Osteoblast (primary cell): ENCODE measurements at regions not wholly inside any gene's neighbourhood (a gene's known extent, or its start where the extent isn't known, plus 50 kb on each side); places are given as distances from the start of the nearest gene placed in this dataset.

Source experiments
- DNase-seq: peaks from one replicate; pipeline ENCODE4 v3.0.0; 2011; ENCODE audit warnings: low spot score, mixed read lengths; ENCODE audit not compliant: insufficient read length; ENCODE audit errors: missing footprints
- H2AFZ ChIP-seq: 2 replicates; pipeline ENCODE4 v1.6.0; 2011; ENCODE audit warnings: mild to moderate bottlenecking, low read length
- H3K27ac ChIP-seq: 2 replicates; pipeline ENCODE4 v1.5.1; 2011; ENCODE audit warnings: mild to moderate bottlenecking, low read depth, low read length, moderate library complexity
- H3K27me3 ChIP-seq: 2 replicates; pipeline ENCODE4 v1.6.0; 2012; ENCODE audit warnings: mild to moderate bottlenecking, control low read depth, inconsistent platforms, low read length, moderate library complexity; ENCODE audit not compliant: insufficient read depth
- H3K36me3 ChIP-seq: 2 replicates; pipeline ENCODE4 v1.5.1; 2011; ENCODE audit warnings: mild to moderate bottlenecking, low read length, control low read depth, moderate library complexity; ENCODE audit not compliant: insufficient read depth
- H3K4me1 ChIP-seq: 2 replicates; pipeline ENCODE4 v1.5.1; 2011; ENCODE audit warnings: mild to moderate bottlenecking, low read length, control low read depth, moderate library complexity; ENCODE audit not compliant: insufficient read depth
- H3K4me2 ChIP-seq: 2 replicates; pipeline ENCODE4 v1.6.0; 2011; ENCODE audit warnings: mild to moderate bottlenecking, low read length; ENCODE audit not compliant: insufficient read depth
- H3K4me3 ChIP-seq: fragments of 200-600 bp; sonication (generic); 3 replicates; pipeline ENCODE4 v1.5.1; 2012; ENCODE audit warnings: mild to moderate bottlenecking, low read length, inconsistent platforms; ENCODE audit not compliant: insufficient read depth
- H3K79me2 ChIP-seq: 2 replicates; pipeline ENCODE4 v1.6.0; 2012; ENCODE audit warnings: mild to moderate bottlenecking, low read length, control low read depth, inconsistent platforms; ENCODE audit not compliant: insufficient read depth
- H3K9me3 ChIP-seq: 2 replicates; pipeline ENCODE4 v1.5.1; 2011; ENCODE audit warnings: low read depth, low read length, control low read depth
- H4K20me1 ChIP-seq: 2 replicates; pipeline ENCODE4 v1.6.0; 2012; ENCODE audit warnings: mild to moderate bottlenecking, low read length, control low read depth; ENCODE audit not compliant: insufficient read depth
- CTCF ChIP-seq: IDR thresholded peaks from 2 replicates; pipeline ENCODE4 v1.5.1; 2011; ENCODE audit warnings: mild to moderate bottlenecking, low read depth, low read length, moderate library complexity; ENCODE audit errors: extremely low read depth

GRCh38 chr5:115349001-115349817 is 52.8 kb upstream of the CCDC112 start:
- H4K20me1 ChIP-seq = no peaks in the 10 kb centered on the region
- H3K4me2 ChIP-seq = peak overlapping the region; percentile 54
- no peaks in the 10 kb centered on the region for H3K79me2 ChIP-seq
- H3K4me1 ChIP-seq = peaks cover 21% of the 10 kb centered on the region
- H2AFZ ChIP-seq = no peak overlapping the region
- H3K36me3 ChIP-seq = no peaks in the 10 kb centered on the region
- peak; percentile 36 for TF ChIP-seq CTCF
- no peak overlapping the region for H3K4me3 ChIP-seq
- H3K9me3 ChIP-seq = no peaks in the 10 kb centered on the region
- peak; percentile 77 for DNase-seq
- H3K27ac ChIP-seq = peak overlapping the region; percentile 65
- H3K27me3 ChIP-seq = no peaks in the 10 kb centered on the region

GRCh38 chr5:115348175-115348574 is 51.7 kb upstream of the CCDC112 start:
- Histone ChIP-seq H3K27me3 (no peaks in the 10 kb centered on the region), H3K79me2 (no peaks in the 10 kb centered on the region), H3K27ac (no peak overlapping the region), H3K4me3 (no peak overlapping the region), H3K36me3 (no peaks in the 10 kb centered on the region), H2AFZ (no peak overlapping the region), H3K4me2 (no peak overlapping the region), H3K9me3 (no peaks in the 10 kb centered on the region), H4K20me1 (no peaks in the 10 kb centered on the region), H3K4me1 (peaks cover 29% of the 10 kb centered on the region)
- DNase-seq = no peak
- no peak for TF ChIP-seq CTCF
